Tibial artery (tissue), 4 donors: ENCODE measurements at regions not wholly inside any gene's neighbourhood (a gene's known extent, or its start where the extent isn't known, plus 50 kb on each side); places are given as distances from the start of the nearest gene placed in this dataset.
"Not testable (repeated sequence)": the region's sequence is repeated elsewhere in the genome, so short reads cannot be mapped to it uniquely, and the experiment has no call there.

Source experiments
- DNase-seq, 2 donors: peaks; one replicate each; pipeline ENCODE4 v3.0.0-alpha.2; 2019
- H3K27ac ChIP-seq, 2 donors: fragments of 200-600 bp; sonication (generic) in 1 of 2; 1 replicate in 1 of 2; 2 replicates in 1 of 2; pipeline ENCODE4 v1.5.1; 2018 to 2019; ENCODE audit warnings: mild to moderate bottlenecking in 1 of 2
- H3K27me3 ChIP-seq, 2 donors: fragments of 200-600 bp; sonication (generic) in 1 of 2; one replicate each; pipeline versions ENCODE4 v1.5.1 to v1.6.0; 2016 to 2019
- H3K36me3 ChIP-seq, 3 donors: fragments of 200-600 bp; sonication (generic) in 2 of 3; one replicate each; pipeline ENCODE4 v1.5.1; 2016 to 2019; ENCODE audit warnings: mild to moderate bottlenecking in 2 of 3
- H3K4me1 ChIP-seq, 4 donors: fragments of 200-600 bp; sonication (generic) in 2 of 4; 1 replicate in 3 of 4; 2 replicates in 1 of 4; pipeline ENCODE4 v1.5.1; 2016 to 2019
- H3K4me3 ChIP-seq, 2 donors: fragments of 200-600 bp; sonication (generic) in 1 of 2; 1 replicate in 1 of 2; 2 replicates in 1 of 2; pipeline ENCODE4 v1.5.1; 2018 to 2019; ENCODE audit warnings: mild to moderate bottlenecking in 2 of 2
- H3K9me3 ChIP-seq, 3 donors: fragments of 200-600 bp; sonication (generic) in 1 of 3; one replicate each; pipeline ENCODE4 v1.5.1; 2016 to 2019
- CTCF ChIP-seq, 2 experiments: fragments of 200-600 bp in 1 of 2; fragments of 450-650 bp in 1 of 2; IDR thresholded peaks; one replicate each; pipeline ENCODE4 v1.5.1; 2017 to 2019; ENCODE audit warnings: antibody characterized with exemption in 2 of 2, mild to moderate bottlenecking in 1 of 2, moderate library complexity in 1 of 2
- intact Hi-C: fragments of 100-400 bp; cut with DNase I; formaldehyde crosslinking; loops from one replicate; pipeline ENCODE4 v1.15.0; 2023; ENCODE audit warnings: low total_unique reads

DNA sequence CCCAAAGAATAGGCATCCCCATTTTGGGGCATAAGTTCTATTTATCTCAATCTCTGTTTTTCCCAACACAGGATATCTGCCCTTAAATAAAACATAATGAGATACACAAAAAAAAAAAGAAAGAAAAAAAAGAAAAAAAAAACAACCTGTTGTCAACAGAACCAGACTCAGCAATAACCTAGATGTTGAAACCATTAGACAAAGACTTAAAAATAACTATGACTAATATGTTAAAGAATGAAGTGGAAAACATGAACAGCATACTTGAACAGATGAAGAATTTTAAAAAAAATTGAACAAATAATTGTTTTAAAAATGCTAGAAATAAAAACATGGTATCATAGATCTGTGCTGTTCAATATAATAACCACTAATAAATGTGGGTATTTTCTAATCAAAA, 93.4 kb upstream of the RXFP1 start:
- Histone ChIP-seq H3K4me3 (no peak overlapping the region), H3K36me3 (no peaks in the 10 kb centered on the region), H3K4me1 (no peaks in the 10 kb centered on the region), H3K9me3 (peaks cover 0 to 11% (median 0%) of the 10 kb centered on the region in 3 donors), H3K27ac (no peak overlapping the region), H3K27me3 (no peaks in the 10 kb centered on the region)
- DNase-seq = no peak
- intact Hi-C loops = no loop called here
- no peak for TF ChIP-seq CTCF (IDR thresholded peaks at IDR 0.05)

DNA sequence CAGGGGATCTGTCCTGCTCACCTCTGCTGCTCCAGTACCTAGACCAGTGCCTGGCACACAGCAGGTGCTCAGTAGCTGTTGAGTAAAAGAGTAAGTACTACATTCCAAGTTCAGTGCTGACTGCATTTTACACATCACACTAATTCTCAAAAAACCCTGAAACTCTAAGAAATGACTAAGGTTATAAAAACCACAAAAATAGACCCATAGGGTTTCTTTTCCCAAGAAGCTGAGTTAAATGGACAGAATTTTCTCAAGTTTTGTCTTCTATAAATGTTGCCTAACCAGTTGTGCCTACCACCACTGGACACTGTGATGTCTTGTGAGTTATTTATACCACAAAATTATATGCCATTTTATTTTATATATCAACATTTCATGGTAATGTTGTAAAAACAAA, 78.9 kb upstream of the RXFP1 start:
- no peak overlapping the region for H3K4me3 ChIP-seq
- H3K9me3 ChIP-seq = peaks cover 0 to 12% (median 0%) of the 10 kb centered on the region in 3 donors
- H3K36me3 ChIP-seq = no peaks in the 10 kb centered on the region
- H3K4me1 ChIP-seq = peaks cover 0 to 3% (median 0%) of the 10 kb centered on the region in 4 donors
- no peak overlapping the region for H3K27ac ChIP-seq
- DNase-seq = no peak
- no peak for TF ChIP-seq CTCF (IDR thresholded peaks at IDR 0.05)
- intact Hi-C loops = no loop called here
- H3K27me3 ChIP-seq = no peaks in the 10 kb centered on the region

DNA sequence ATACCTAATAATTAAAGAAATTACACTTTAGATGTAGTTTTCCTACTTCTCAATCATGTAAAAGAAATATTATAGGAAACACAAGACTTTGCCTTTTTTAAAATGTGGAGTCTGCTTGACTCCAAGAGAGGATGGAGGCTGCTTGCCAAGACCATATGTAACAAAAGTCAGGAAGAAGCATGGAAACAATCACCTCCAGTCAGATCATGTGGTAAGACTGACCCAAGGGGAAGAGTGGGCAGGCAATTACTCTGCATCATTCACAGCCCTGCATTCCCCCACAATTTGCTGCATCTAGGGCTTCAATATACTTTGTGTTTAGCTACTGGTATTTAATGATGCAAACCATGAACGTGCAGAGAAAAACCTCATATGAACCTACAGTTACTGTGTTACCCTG, 78.0 kb upstream of the RXFP1 start:
- no peak overlapping the region for H3K4me3 ChIP-seq
- intact Hi-C loops = no loop called here
- no peaks in the 10 kb centered on the region for H3K27me3 ChIP-seq
- H3K4me1 ChIP-seq = peaks cover 0 to 3% (median 0%) of the 10 kb centered on the region in 4 donors
- no peak overlapping the region for H3K27ac ChIP-seq
- H3K36me3 ChIP-seq = no peaks in the 10 kb centered on the region
- no peak for TF ChIP-seq CTCF (IDR thresholded peaks at IDR 0.05)
- peaks cover 0 to 12% (median 0%) of the 10 kb centered on the region in 3 donors for H3K9me3 ChIP-seq
- no peak for DNase-seq

GRCh38 chr4:158444621-158445020, 77.1 kb upstream of the RXFP1 start:
- Histone ChIP-seq H3K27ac (no peak overlapping the region), H3K9me3 (peaks cover 0 to 5% (median 0%) of the 10 kb centered on the region in 3 donors), H3K36me3 (no peaks in the 10 kb centered on the region), H3K4me1 (peaks cover 0 to 3% (median 0%) of the 10 kb centered on the region in 4 donors), H3K4me3 (no peak overlapping the region), H3K27me3 (no peaks in the 10 kb centered on the region)
- TF ChIP-seq CTCF (IDR thresholded peaks at IDR 0.05) = no peak
- no peak for DNase-seq
- intact Hi-C loops = no loop called here

GRCh38 chr4:158446106-158446505, 75.6 kb upstream of the RXFP1 start:
- TF ChIP-seq CTCF (IDR thresholded peaks at IDR 0.05) = no peak
- H3K9me3 ChIP-seq = no peaks in the 10 kb centered on the region

GRCh38 chr4:158450741-158451140, 70.9 kb upstream of the RXFP1 start:
- Histone ChIP-seq H3K36me3 (no peaks in the 10 kb centered on the region), H3K27ac (no peak overlapping the region), H3K4me1 (peaks cover 0 to 3% (median 0%) of the 10 kb centered on the region in 4 donors), H3K4me3 (no peak overlapping the region), H3K27me3 (no peaks in the 10 kb centered on the region), H3K9me3 (no peaks in the 10 kb centered on the region)
- TF ChIP-seq CTCF (IDR thresholded peaks at IDR 0.05) = no peak
- no peak for DNase-seq
- intact Hi-C loops = no loop called here

More at GRCh38 chr4:158446106-158446505, 75.6 kb upstream of the RXFP1 start:
- DNase-seq = no peak
- intact Hi-C loops = no loop called here
- Histone ChIP-seq H3K27ac (no peak overlapping the region), H3K36me3 (no peaks in the 10 kb centered on the region), H3K4me1 (peaks cover 0 to 3% (median 0%) of the 10 kb centered on the region in 4 donors), H3K27me3 (no peaks in the 10 kb centered on the region), H3K4me3 (no peak overlapping the region)

GRCh38 chr4:158452116-158452515, 69.6 kb upstream of the RXFP1 start:
- H3K4me1 ChIP-seq, H3K4me3 ChIP-seq, intact Hi-C loops, H3K36me3 ChIP-seq, H3K27me3 ChIP-seq, H3K9me3 ChIP-seq, DNase-seq, H3K27ac ChIP-seq: not testable (repeated sequence)
